ENCODE measurements at regions not wholly inside any gene's neighbourhood (a gene's known extent, or its start where the extent isn't known, plus 50 kb on each side); places are given as distances from the start of the nearest gene placed in this dataset.

DNA sequence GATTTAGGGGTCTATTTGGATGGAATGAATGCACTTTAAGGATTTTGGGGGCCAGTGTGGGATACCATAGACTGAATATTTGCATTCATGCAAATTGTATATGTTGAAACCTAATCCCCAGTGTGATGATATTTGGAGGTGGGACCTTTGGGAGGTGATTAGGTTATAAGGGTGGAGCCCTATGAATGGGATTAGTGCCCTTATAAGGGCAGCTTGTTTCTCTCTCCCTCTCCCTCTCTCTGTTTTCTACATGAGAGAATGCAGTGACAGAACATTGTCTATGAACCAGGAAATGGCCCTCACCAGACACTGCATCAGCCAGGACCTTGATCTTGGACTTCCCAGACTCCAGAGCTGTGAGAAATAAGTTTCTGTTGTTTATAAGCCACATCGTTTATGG is 166.1 kb downstream of the MED10 start:
- TF ChIP-seq CEBPB (IDR thresholded peaks at IDR 0.05), result no peak
- TF ChIP-seq NFIC (IDR thresholded peaks at IDR 0.05), result no peak
- no peak for TF ChIP-seq CREB1 (IDR thresholded peaks at IDR 0.05; ENCODE audit: low read depth)
- no peak for TF ChIP-seq YY1 (IDR thresholded peaks at IDR 0.05; ENCODE audit: low read depth)
- TF ChIP-seq TCF12 (IDR thresholded peaks at IDR 0.05; ENCODE audit: low read depth), result no peak
- TF ChIP-seq, protein P1, sequence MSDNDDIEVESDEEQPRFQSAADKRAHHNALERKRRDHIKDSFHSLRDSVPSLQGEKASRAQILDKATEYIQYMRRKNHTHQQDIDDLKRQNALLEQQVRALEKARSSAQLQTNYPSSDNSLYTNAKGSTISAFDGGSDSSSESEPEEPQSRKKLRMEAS (IDR thresholded peaks at IDR 0.05), result no peak
- no peak for TF ChIP-seq EGR1 (IDR thresholded peaks at IDR 0.05)
- TF ChIP-seq, protein P2, sequence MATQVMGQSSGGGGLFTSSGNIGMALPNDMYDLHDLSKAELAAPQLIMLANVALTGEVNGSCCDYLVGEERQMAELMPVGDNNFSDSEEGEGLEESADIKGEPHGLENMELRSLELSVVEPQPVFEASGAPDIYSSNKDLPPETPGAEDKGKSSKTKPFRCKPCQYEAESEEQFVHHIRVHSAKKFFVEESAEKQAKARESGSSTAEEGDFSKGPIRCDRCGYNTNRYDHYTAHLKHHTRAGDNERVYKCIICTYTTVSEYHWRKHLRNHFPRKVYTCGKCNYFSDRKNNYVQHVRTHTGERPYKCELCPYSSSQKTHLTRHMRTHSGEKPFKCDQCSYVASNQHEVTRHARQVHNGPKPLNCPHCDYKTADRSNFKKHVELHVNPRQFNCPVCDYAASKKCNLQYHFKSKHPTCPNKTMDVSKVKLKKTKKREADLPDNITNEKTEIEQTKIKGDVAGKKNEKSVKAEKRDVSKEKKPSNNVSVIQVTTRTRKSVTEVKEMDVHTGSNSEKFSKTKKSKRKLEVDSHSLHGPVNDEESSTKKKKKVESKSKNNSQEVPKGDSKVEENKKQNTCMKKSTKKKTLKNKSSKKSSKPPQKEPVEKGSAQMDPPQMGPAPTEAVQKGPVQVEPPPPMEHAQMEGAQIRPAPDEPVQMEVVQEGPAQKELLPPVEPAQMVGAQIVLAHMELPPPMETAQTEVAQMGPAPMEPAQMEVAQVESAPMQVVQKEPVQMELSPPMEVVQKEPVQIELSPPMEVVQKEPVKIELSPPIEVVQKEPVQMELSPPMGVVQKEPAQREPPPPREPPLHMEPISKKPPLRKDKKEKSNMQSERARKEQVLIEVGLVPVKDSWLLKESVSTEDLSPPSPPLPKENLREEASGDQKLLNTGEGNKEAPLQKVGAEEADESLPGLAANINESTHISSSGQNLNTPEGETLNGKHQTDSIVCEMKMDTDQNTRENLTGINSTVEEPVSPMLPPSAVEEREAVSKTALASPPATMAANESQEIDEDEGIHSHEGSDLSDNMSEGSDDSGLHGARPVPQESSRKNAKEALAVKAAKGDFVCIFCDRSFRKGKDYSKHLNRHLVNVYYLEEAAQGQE (IDR thresholded peaks at IDR 0.05; ENCODE audit: low read depth), result no peak
- TF ChIP-seq, protein P3, sequence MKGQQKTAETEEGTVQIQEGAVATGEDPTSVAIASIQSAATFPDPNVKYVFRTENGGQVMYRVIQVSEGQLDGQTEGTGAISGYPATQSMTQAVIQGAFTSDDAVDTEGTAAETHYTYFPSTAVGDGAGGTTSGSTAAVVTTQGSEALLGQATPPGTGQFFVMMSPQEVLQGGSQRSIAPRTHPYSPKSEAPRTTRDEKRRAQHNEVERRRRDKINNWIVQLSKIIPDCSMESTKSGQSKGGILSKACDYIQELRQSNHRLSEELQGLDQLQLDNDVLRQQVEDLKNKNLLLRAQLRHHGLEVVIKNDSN (IDR thresholded peaks at IDR 0.05), result no peak
- no peak for TF ChIP-seq TAF1 (IDR thresholded peaks at IDR 0.05; ENCODE audit: low read depth)
- no peak for TF ChIP-seq FOXM1 (IDR thresholded peaks at IDR 0.05; ENCODE audit: borderline replicate concordance, low read depth)
- TF ChIP-seq TEAD4 (IDR thresholded peaks at IDR 0.05), result no peak
- TF ChIP-seq ZBTB7A (IDR thresholded peaks at IDR 0.05; ENCODE audit: low read depth), result no peak
- no peak for TF ChIP-seq RAD21 (IDR thresholded peaks at IDR 0.05; ENCODE audit: low read depth)
- TF ChIP-seq EP300 (IDR thresholded peaks at IDR 0.05; ENCODE audit: borderline replicate concordance), result no peak

- no peak for TF ChIP-seq CREB1 (IDR thresholded peaks at IDR 0.05; ENCODE audit: low read depth)
- TF ChIP-seq, protein P1 (IDR thresholded peaks at IDR 0.05), result no peak
- TF ChIP-seq YY1 (IDR thresholded peaks at IDR 0.05; ENCODE audit: low read depth), result no peak
- TF ChIP-seq TAF1 (IDR thresholded peaks at IDR 0.05; ENCODE audit: low read depth), result no peak
- TF ChIP-seq EP300 (IDR thresholded peaks at IDR 0.05; ENCODE audit: borderline replicate concordance), result no peak
- TF ChIP-seq CEBPB (IDR thresholded peaks at IDR 0.05), result no peak
- no peak for TF ChIP-seq RAD21 (IDR thresholded peaks at IDR 0.05; ENCODE audit: low read depth)
- TF ChIP-seq TCF12 (IDR thresholded peaks at IDR 0.05; ENCODE audit: low read depth), result no peak
- TF ChIP-seq ZBTB7A (IDR thresholded peaks at IDR 0.05; ENCODE audit: low read depth), result no peak
- no peak for TF ChIP-seq NFIC (IDR thresholded peaks at IDR 0.05)
- TF ChIP-seq TEAD4 (IDR thresholded peaks at IDR 0.05), result no peak
- TF ChIP-seq, protein P3 (IDR thresholded peaks at IDR 0.05), result no peak
- TF ChIP-seq FOXM1 (IDR thresholded peaks at IDR 0.05; ENCODE audit: borderline replicate concordance, low read depth), result no peak
Measured at GRCh38 chr5:6206501-6206900, 171.8 kb downstream of the MED10 start.

- no peak for TF ChIP-seq FOXM1 (IDR thresholded peaks at IDR 0.05; ENCODE audit: borderline replicate concordance, low read depth)
- TF ChIP-seq EP300 (IDR thresholded peaks at IDR 0.05; ENCODE audit: borderline replicate concordance), result no peak
- TF ChIP-seq EGR1 (IDR thresholded peaks at IDR 0.05), result no peak
- no peak for TF ChIP-seq TEAD4 (IDR thresholded peaks at IDR 0.05)
- no peak for TF ChIP-seq TAF1 (IDR thresholded peaks at IDR 0.05; ENCODE audit: low read depth)
- TF ChIP-seq, protein P1 (IDR thresholded peaks at IDR 0.05), result no peak
- TF ChIP-seq YY1 (IDR thresholded peaks at IDR 0.05; ENCODE audit: low read depth), result no peak
- TF ChIP-seq TCF12 (IDR thresholded peaks at IDR 0.05; ENCODE audit: low read depth), result no peak
- TF ChIP-seq CEBPB (IDR thresholded peaks at IDR 0.05), result no peak
Measured at GRCh38 chr5:6202968-6203365, 175.4 kb downstream of the MED10 start.

DNA sequence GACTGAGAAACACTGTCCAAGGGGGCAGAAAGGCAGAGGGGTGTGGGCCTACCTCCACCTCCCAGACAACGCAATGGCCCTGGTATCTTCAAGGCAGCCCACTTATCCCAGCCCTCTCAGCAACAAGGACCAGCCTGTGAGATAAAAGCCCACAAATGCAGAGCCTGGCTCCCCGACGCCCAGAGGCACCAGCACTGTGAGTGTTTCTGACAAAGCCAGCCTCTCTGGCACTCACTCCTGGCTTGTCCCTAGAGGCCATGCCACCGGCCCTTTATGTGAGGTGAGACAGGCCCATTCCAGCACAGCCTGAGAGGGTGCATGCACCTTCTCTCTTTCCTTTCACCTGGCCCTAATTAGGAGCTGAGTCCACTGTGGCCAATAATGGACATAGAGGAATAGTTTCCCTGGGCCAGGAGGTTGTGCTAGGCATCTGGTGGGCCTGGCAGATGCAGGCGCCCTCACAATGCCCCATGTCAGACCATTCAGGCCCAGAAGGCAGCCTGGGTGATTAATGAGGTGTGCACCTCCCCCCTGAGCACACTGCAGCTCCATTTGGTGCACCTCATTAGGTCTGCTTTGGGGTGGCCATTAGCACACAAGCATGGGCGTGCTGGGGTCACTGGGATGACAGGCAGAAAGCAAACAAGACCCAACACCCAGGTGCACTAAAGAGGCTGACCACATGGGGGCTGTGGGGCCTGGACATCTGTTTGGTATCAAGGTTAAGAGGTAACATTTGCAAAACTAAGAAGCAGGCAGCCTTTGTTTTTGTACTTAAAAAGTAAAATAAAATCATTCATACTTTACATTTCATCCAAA is 176.0 kb downstream of the MED10 start:
- TF ChIP-seq RAD21 (IDR thresholded peaks at IDR 0.05; ENCODE audit: low read depth) (no peak), NFIC (IDR thresholded peaks at IDR 0.05) (no peak), YY1 (IDR thresholded peaks at IDR 0.05; ENCODE audit: low read depth) (no peak), CEBPB (IDR thresholded peaks at IDR 0.05) (no peak), CREB1 (IDR thresholded peaks at IDR 0.05; ENCODE audit: low read depth) (no peak), EGR1 (IDR thresholded peaks at IDR 0.05) (no peak), TAF1 (IDR thresholded peaks at IDR 0.05; ENCODE audit: low read depth) (no peak), TEAD4 (IDR thresholded peaks at IDR 0.05) (no peak), ZBTB7A (IDR thresholded peaks at IDR 0.05; ENCODE audit: low read depth) (no peak), TCF12 (IDR thresholded peaks at IDR 0.05; ENCODE audit: low read depth) (no peak), EP300 (IDR thresholded peaks at IDR 0.05; ENCODE audit: borderline replicate concordance) (no peak)
- TF ChIP-seq, protein P1 (IDR thresholded peaks at IDR 0.05), result no peak
- TF ChIP-seq, protein P3 (IDR thresholded peaks at IDR 0.05), result no peak
- TF ChIP-seq, protein P2 (IDR thresholded peaks at IDR 0.05; ENCODE audit: low read depth), result no peak
